Activated naive CD4-positive, alpha-beta T cell treated with anti-CD3 and anti-CD28 coated beads, Interleukin-2, amount 50 U/mL, for 16 hours (primary cell): ENCODE measurements at regions not wholly inside any gene's neighbourhood (a gene's known extent, or its start where the extent isn't known, plus 50 kb on each side); places are given as distances from the start of the nearest gene placed in this dataset.

ENCODE experiments used
- DNase-seq: peaks from one replicate; pipeline ENCODE4 v3.0.0-alpha.2; 2020

GRCh38 chr9:80401243-80401642 lies 829.5 kb downstream of the TLE4 start:
- no peak for DNase-seq

- no peak for DNase-seq
Measured at GRCh38 chr9:80400624-80401230, 829.0 kb downstream of the TLE4 start.

- no peak for DNase-seq
Measured at GRCh38 chr9:80399606-80400005, 827.8 kb downstream of the TLE4 start.

- no peak for DNase-seq
Measured at GRCh38 chr9:80387828-80388227, 816.1 kb downstream of the TLE4 start.

- no peak for DNase-seq
Measured at GRCh38 chr9:80385246-80385645, 813.5 kb downstream of the TLE4 start.

GRCh38 chr9:80383331-80383730 lies 811.6 kb downstream of the TLE4 start:
- no peak for DNase-seq

- no peak for DNase-seq
Measured at GRCh38 chr9:80382211-80382891, 810.6 kb downstream of the TLE4 start.

GRCh38 chr9:80380301-80380700 lies 808.5 kb downstream of the TLE4 start:
- DNase-seq = no peak

- no peak for DNase-seq
Measured at GRCh38 chr9:80378669-80379293, 807.0 kb downstream of the TLE4 start.

- no peak for DNase-seq
Measured at GRCh38 chr9:80376180-80376579, 804.4 kb downstream of the TLE4 start.

GRCh38 chr9:80375477-80375876 lies 803.7 kb downstream of the TLE4 start:
- DNase-seq = no peak

GRCh38 chr9:80369641-80370040 lies 797.9 kb downstream of the TLE4 start:
- DNase-seq = no peak

GRCh38 chr9:80366626-80367025 lies 794.9 kb downstream of the TLE4 start:
- DNase-seq = no peak

- DNase-seq = no peak
Measured at GRCh38 chr9:80359941-80360881, 788.4 kb downstream of the TLE4 start.

- no peak for DNase-seq
Measured at GRCh38 chr9:80359291-80359690, 787.5 kb downstream of the TLE4 start.

- no peak for DNase-seq
Measured at GRCh38 chr9:80352967-80353366, 781.2 kb downstream of the TLE4 start.

- no peak for DNase-seq
Measured at GRCh38 chr9:80351612-80352011, 779.8 kb downstream of the TLE4 start.

- DNase-seq = no peak
Measured at GRCh38 chr9:80326105-80326504, 754.3 kb downstream of the TLE4 start.

GRCh38 chr9:80320916-80321315 lies 749.2 kb downstream of the TLE4 start:
- no peak for DNase-seq

- no peak for DNase-seq
Measured at GRCh38 chr9:80320480-80320879, 748.7 kb downstream of the TLE4 start.

GRCh38 chr9:80305136-80305535 lies 733.4 kb downstream of the TLE4 start:
- no peak for DNase-seq

GRCh38 chr9:80294955-80295354 lies 723.2 kb downstream of the TLE4 start:
- no peak for DNase-seq

GRCh38 chr9:80294318-80294717 lies 722.6 kb downstream of the TLE4 start:
- DNase-seq = no peak
